GM13977 (cell line): ENCODE measurements at regions not wholly inside any gene's neighbourhood (a gene's known extent, or its start where the extent isn't known, plus 50 kb on each side); places are given as distances from the start of the nearest gene placed in this dataset.

Experiments
- DNase-seq: peaks from one replicate; pipeline ENCODE4 v3.0.0; 2012; ENCODE audit warnings: low spot score
- CTCF ChIP-seq: IDR thresholded peaks from 2 replicates; pipeline ENCODE4 v1.5.1; 2012; ENCODE audit warnings: mild to moderate bottlenecking, control low read depth; ENCODE audit not compliant: insufficient read depth; ENCODE audit errors: extremely low read depth, missing control alignments
- in situ Hi-C: fragments of 300-500 bp; cut with MboI; formaldehyde crosslinking; loops from one replicate; pipeline ENCODE4 v1.12.0; 2022; ENCODE audit warnings: low sequenced_read_pairs, low pct_unique_long_range_greater_than_20kb, mixed read lengths, inconsistent platforms; ENCODE audit not compliant: unreplicated experiment

DNA sequence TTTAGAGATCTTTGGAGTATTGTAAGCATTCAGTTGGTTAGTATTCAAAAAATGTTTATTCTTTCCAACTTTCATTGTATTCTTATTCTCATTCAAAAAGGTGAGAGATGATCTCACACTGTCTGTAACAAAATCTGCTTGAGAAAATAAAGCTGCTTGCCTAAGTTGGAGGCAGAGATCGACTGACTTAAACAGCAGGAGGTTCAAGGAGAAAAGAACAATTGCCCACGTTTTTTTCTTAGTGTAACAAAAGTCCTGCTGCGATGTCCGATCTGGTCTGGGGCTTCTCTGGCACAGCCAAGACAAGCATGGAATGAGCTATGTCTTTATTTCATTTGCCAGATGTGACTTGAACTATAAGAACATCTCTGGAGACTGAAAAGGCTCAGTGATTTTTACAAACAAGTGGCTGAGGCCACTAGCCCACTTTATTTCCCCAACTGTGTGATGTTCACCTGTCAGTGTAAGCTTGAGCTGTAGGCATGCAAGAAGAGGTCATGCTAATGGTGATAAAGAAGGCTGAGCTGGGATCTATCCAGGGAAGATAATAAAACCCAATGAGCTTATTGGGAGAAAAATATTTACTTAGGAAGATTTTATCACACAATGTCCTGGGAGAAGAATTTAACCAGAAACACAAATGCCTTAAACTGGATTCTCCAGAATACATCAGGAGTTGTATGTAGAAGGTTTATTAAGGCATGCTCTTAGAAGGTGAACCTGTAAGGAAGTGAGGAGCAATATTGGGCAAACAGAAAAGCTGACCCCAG lies 580.1 kb upstream of the BTBD3 start:
- DNase-seq = no peak
- in situ Hi-C loops = no loop called here
- no peak for TF ChIP-seq CTCF

DNA sequence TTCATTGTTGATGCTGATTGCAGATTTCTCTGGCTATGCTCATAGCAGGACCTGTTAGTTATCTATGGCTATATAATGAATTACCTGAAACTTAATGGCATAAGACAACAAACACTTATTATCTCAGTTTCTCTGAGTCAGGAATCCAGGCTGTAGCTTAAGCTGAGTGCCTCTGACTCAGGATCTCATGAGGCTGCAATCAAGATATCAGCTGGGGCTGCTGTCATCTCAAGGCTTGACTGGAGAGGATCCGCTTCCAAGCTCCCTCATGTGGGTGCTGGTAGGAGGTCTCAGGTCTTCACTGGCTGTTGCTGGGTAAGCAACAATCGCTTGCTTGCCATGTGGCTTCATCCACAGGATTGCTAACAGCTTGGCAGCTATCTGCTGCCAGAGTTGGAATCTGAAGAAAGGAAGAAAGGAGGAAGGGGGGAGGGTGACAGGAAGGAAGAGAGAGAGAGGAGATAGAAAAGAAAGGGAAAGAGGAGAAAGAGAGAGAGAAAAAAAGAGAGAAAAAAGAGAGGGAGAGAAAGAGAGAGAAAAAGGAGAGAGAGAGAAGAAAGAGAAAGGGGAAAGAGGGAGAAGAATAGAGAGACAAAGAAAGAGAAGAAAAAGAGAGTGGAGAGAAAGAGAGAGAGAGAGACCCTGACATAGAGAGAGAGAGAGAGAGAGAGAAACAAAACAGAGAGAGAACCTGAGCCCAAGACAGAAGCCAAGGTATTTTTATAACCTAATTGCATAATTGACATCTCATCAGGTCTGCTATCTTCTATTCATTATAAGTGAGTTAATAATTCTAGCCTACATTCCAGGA lies 579.0 kb upstream of the BTBD3 start:
- DNase-seq = no peak
- TF ChIP-seq CTCF = no peak
- in situ Hi-C loops = no loop called here

GRCh38 chr20:11344939-11345338 lies 572.8 kb upstream of the BTBD3 start:
- in situ Hi-C loops = no loop called here
- TF ChIP-seq CTCF = no peak
- DNase-seq = no peak

- no peak for TF ChIP-seq CTCF
- in situ Hi-C loops = no loop called here
Measured at GRCh38 chr20:11347738-11348137, 570.0 kb upstream of the BTBD3 start.

GRCh38 chr20:11350126-11351005 lies 567.3 kb upstream of the BTBD3 start:
- TF ChIP-seq CTCF = no peak
- DNase-seq = no peak
- in situ Hi-C loops = no loop called here

More at GRCh38 chr20:11347738-11348137, 570.0 kb upstream of the BTBD3 start:
- DNase-seq = no peak

DNA sequence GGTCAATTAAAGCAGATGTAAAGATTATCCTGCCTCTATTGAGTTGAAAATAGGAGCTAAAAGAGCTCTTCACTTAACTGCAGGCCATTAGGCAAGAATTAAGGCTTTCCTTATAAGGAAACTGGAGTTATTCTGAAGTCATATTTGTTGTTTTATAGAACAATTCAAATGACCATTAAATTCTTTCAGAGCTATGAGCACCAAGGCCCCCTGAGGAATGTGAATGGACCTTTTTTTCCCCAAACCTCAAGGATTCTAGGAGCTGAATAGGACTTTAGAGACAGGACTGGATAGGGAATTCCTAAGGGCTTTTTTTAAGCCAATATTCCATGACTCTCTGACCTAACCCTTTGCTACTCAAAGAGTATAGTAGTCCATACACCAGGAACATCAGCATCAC lies 565.7 kb upstream of the BTBD3 start:
- TF ChIP-seq CTCF = no peak
- no peak for DNase-seq
- in situ Hi-C loops = no loop called here
